ENCODE measurements at regions not wholly inside any gene's neighbourhood (a gene's known extent, or its start where the extent isn't known, plus 50 kb on each side); places are given as distances from the start of the nearest gene placed in this dataset.

DNA sequence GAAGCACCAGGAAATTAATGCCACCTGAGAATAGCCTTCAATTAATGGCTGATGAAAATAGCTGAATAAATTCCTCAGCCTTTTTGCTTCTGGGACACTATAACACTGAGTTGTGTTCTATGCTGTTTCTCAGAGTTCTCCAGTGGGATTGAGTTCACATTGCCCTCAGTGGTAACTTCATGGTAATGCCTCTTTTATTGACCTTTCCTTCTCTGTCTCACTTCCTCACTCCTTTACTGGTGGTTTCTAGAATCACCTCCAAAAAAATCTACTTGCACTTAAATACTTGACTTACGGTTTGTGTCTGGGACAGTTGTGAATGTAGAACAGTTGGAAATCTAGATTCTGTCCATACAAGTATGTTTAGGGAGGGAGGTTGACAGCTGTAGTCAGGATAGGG lies 293.7 kb downstream of the PPP1R2C start:
- no peaks in the 10 kb centered on the region for H3K36me3 ChIP-seq
- no peak overlapping the region for H3K27ac ChIP-seq
- H3K9me3 ChIP-seq (replicated peaks), result no peaks in the 10 kb centered on the region
- no peaks in the 10 kb centered on the region for H3K4me1 ChIP-seq (replicated peaks)
- DNase-seq (ENCODE audit: low read depth in 1 of 2, low spot score in 2 of 2), result no peak
- H3K27me3 ChIP-seq (replicated peaks), result no peaks in the 10 kb centered on the region
- H3K4me3 ChIP-seq, result no peak overlapping the region

GRCh38 chrX:42477396-42477795 lies 300.6 kb downstream of the PPP1R2C start:
- Histone ChIP-seq H3K36me3 (no peaks in the 10 kb centered on the region), H3K27me3 (replicated peaks) (no peaks in the 10 kb centered on the region), H3K4me1 (replicated peaks) (no peaks in the 10 kb centered on the region), H3K4me3 (no peak overlapping the region), H3K27ac (no peak overlapping the region), H3K9me3 (replicated peaks) (no peaks in the 10 kb centered on the region)
- DNase-seq (ENCODE audit: low read depth in 1 of 2, low spot score in 2 of 2), result no peak

DNA sequence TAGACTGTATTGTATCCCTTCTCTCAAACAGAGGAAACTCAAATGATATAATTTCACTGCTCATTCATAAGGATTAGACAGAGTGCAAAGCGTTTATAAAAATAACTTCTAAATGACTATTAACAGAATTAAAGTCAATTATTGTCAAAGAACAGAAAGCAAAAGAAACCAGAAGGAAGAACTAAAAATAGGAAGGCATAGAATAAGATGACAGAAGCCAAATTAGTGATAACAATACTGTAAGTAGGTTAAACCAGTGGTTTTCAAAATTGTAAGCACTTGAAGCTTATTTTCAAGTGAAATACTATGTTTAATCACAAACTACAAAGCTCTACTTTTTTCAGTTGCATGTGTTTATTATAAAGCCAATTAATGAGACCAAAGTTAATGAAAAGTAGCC lies 305.2 kb downstream of the PPP1R2C start:
- H3K36me3 ChIP-seq, result no peaks in the 10 kb centered on the region
- H3K9me3 ChIP-seq (replicated peaks), result no peaks in the 10 kb centered on the region
- no peak overlapping the region for H3K4me3 ChIP-seq
- H3K27ac ChIP-seq, result no peak overlapping the region
- H3K4me1 ChIP-seq (replicated peaks), result no peaks in the 10 kb centered on the region
- DNase-seq (ENCODE audit: low read depth in 1 of 2, low spot score in 2 of 2), result no peak
- H3K27me3 ChIP-seq (replicated peaks), result no peaks in the 10 kb centered on the region

- Histone ChIP-seq H3K36me3 (no peaks in the 10 kb centered on the region), H3K4me3 (no peak overlapping the region), H3K4me1 (replicated peaks) (no peaks in the 10 kb centered on the region), H3K27me3 (replicated peaks) (no peaks in the 10 kb centered on the region), H3K27ac (no peak overlapping the region), H3K9me3 (replicated peaks) (no peaks in the 10 kb centered on the region)
- no peak for DNase-seq (ENCODE audit: low read depth in 1 of 2, low spot score in 2 of 2)
Observed at GRCh38 chrX:42466332-42467046, 311.5 kb downstream of the PPP1R2C start.

DNA sequence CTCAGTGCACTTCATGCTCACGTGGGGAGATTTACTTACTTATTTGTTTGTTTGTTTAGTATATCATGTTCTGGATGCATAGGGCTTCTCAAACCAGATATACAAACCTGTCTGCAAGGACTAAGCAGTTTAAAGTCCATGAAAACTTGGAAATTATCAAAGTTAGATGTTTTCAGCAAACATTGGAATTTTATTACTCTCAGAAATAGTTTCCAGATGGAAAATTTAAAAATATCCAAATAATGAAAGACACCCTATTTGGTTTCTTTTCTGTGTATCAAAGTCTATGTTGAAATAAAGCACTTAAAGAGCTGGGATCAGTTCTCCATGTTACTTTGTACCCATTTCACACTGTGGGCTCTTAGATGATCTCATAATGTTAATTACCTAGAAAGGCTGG lies 312.1 kb downstream of the PPP1R2C start:
- Histone ChIP-seq H3K4me3 (no peak overlapping the region), H3K9me3 (replicated peaks) (no peaks in the 10 kb centered on the region)

DNA sequence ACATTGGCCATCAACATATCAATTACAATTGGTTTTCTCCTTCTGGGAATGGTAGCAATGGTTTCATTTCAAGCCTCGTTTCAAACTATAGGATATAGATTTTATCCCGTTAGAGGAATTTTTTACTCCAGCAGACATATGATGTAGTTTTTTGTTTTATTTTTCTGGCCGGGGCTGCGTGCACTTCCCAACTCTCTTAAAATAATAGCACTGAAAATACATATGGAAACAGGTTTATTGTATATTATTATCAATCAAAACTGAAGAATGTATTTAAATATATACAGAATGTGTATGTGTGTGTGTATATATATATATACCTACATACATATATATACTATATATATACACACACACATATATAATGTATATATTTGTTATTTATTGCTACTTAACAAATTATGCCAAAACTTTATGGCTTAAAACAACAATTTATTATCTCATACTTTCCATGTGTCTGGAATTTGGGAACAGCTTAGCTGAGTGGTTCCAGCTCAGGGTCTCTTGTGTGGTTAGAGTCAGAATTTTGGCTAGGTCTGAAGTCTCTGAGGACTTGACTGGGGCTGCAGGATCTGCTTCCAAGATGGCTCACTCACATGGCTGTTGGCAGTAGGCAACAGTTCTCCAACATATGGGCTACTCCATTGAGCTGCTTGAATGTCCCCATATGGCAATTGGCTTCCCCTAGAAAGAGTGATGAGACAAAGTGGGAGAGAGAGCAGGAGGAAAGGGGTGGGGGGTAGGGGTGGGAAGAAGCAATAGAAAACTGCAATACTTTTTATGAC lies 314.1 kb downstream of the PPP1R2C start:
- no peak overlapping the region for H3K4me3 ChIP-seq
- H3K36me3 ChIP-seq, result no peaks in the 10 kb centered on the region
- no peak for DNase-seq (ENCODE audit: low read depth in 1 of 2, low spot score in 2 of 2)
- H3K4me1 ChIP-seq (replicated peaks), result no peaks in the 10 kb centered on the region
- no peaks in the 10 kb centered on the region for H3K9me3 ChIP-seq (replicated peaks)
- H3K27me3 ChIP-seq (replicated peaks), result no peaks in the 10 kb centered on the region
- no peak overlapping the region for H3K27ac ChIP-seq

More for the DNA sequence above, 312.1 kb downstream of the PPP1R2C start:
- no peaks in the 10 kb centered on the region for H3K27me3 ChIP-seq (replicated peaks)
- no peaks in the 10 kb centered on the region for H3K36me3 ChIP-seq
- no peaks in the 10 kb centered on the region for H3K4me1 ChIP-seq (replicated peaks)
- no peak for DNase-seq (ENCODE audit: low read depth in 1 of 2, low spot score in 2 of 2)
- no peak overlapping the region for H3K27ac ChIP-seq

DNA sequence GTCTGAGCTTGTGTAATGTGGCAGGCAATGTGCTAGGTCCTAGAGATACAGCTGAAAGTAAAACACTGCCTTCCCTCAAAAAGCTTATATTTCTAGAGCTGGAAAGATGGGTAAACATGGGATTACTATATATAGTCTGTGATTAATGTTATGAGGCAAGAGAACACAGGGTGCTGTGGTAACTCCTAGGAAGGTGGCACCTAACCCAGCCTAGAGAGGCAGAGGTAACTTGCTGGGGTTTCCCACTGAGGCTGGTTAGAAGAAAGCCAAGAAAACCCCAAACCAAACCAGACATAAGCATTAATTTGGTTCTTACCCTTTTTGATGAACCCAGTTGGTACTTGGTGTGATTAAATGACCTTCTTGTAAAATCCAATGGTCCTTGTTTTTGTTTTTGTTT lies 315.0 kb downstream of the PPP1R2C start:
- H3K9me3 ChIP-seq (replicated peaks), result no peaks in the 10 kb centered on the region
- no peaks in the 10 kb centered on the region for H3K27me3 ChIP-seq (replicated peaks)
- no peak for DNase-seq (ENCODE audit: low read depth in 1 of 2, low spot score in 2 of 2)
- H3K27ac ChIP-seq, result no peak overlapping the region
- no peaks in the 10 kb centered on the region for H3K4me1 ChIP-seq (replicated peaks)
- H3K4me3 ChIP-seq, result no peak overlapping the region
- H3K36me3 ChIP-seq, result no peaks in the 10 kb centered on the region

DNA sequence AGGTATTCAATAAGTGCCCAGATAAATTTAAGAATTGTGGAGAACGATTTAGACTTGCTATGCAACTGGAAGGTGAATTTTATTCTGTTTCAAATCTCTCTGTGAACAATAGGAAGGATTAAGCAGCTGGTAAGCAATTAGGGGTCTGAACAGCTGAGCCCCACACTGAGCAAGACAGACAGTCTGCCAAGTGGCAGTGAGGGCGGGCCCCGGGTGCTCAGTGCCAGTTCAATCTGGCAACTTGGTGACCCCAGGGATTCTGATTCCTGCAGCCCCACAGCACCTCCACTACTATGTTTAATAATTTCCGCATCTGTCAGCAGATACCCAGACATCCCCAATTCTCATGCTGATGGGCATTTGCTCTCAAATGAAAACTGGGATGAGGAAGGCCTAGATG lies 317.3 kb downstream of the PPP1R2C start:
- H3K36me3 ChIP-seq, result no peaks in the 10 kb centered on the region
- no peak overlapping the region for H3K4me3 ChIP-seq
- no peak overlapping the region for H3K27ac ChIP-seq
- H3K9me3 ChIP-seq (replicated peaks), result no peaks in the 10 kb centered on the region
- no peaks in the 10 kb centered on the region for H3K27me3 ChIP-seq (replicated peaks)
- H3K4me1 ChIP-seq (replicated peaks), result no peaks in the 10 kb centered on the region
- DNase-seq (ENCODE audit: low read depth in 1 of 2, low spot score in 2 of 2), result no peak

DNA sequence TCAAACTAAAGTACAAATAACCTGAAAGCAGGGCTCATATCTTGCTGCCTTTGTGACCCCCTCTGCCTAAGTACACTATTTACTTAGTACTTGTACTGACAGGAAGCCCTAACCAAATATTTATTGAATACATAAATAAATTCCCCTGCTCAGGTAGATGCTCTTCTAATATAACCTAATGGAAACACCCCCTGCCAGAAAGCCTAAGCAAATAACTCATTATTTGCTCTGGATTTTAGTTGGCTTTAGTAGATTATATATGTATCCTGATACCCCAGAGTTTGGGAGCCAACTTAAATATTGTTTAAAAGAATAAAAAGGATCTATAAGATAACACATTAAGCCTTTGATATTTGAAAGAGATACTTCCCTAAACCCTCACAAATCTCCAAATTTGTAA lies 318.2 kb downstream of the PPP1R2C start:
- DNase-seq (ENCODE audit: low read depth in 1 of 2, low spot score in 2 of 2), result no peak
- Histone ChIP-seq H3K4me1 (replicated peaks) (no peaks in the 10 kb centered on the region), H3K27ac (no peak overlapping the region), H3K36me3 (no peaks in the 10 kb centered on the region), H3K4me3 (no peak overlapping the region), H3K27me3 (replicated peaks) (no peaks in the 10 kb centered on the region), H3K9me3 (replicated peaks) (no peaks in the 10 kb centered on the region)

DNA sequence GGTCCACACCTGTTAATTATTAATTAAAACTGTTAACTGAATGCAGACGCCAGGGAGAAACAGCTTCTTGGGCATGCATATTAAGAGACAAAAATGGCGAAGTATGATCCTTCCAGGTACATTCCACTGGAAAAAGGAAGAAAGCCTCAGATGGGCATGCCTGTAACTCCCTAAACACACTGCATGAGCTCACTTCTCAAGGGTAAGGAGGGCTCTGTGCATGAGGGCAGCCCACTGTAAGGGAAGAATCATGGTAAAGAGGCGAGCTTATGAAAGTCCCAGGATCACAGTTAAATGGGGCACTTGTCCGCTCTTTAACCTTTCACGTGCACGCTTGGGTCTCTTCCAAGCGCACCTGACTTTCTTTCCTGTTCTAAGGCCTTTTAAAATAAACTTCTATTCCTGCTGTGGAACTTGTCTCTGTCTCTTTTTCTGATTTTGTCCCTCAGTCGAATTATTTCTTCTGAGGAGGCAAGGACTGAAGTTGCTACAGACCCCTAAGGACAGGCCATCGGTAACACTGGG lies 321.7 kb downstream of the PPP1R2C start:
- Histone ChIP-seq H3K36me3 (no peaks in the 10 kb centered on the region), H3K27me3 (replicated peaks) (no peaks in the 10 kb centered on the region), H3K9me3 (replicated peaks) (no peaks in the 10 kb centered on the region), H3K4me3 (no peak overlapping the region), H3K27ac (no peak overlapping the region), H3K4me1 (replicated peaks) (no peaks in the 10 kb centered on the region)
- no peak for DNase-seq (ENCODE audit: low read depth in 1 of 2, low spot score in 2 of 2)

DNA sequence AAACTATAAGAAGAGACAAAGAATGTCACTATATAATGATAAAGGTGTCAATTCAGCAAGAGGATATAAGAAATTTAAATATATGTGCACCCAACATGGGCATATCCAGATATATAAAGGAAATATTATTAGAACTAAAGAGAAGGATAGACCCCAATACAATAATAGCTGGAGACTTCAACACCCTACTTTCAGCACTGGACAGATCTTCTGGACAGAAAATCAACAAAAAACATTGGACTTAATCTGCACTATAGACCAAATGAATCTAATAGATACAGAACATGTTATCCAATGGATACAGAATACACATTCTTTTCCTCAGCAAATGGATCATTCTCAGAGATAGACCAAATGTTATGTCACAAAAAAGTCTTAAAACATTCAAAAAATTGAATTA lies 327.7 kb downstream of the PPP1R2C start:
- Histone ChIP-seq H3K27me3 (replicated peaks) (no peaks in the 10 kb centered on the region), H3K36me3 (no peaks in the 10 kb centered on the region), H3K4me3 (no peak overlapping the region), H3K9me3 (replicated peaks) (no peaks in the 10 kb centered on the region), H3K27ac (no peak overlapping the region), H3K4me1 (replicated peaks) (no peaks in the 10 kb centered on the region)
- DNase-seq (ENCODE audit: low read depth in 1 of 2, low spot score in 2 of 2), result no peak

- no peaks in the 10 kb centered on the region for H3K36me3 ChIP-seq
- no peaks in the 10 kb centered on the region for H3K9me3 ChIP-seq (replicated peaks)
- no peaks in the 10 kb centered on the region for H3K4me1 ChIP-seq (replicated peaks)
- H3K4me3 ChIP-seq, result no peak overlapping the region
- no peaks in the 10 kb centered on the region for H3K27me3 ChIP-seq (replicated peaks)
- no peak for DNase-seq (ENCODE audit: low read depth in 1 of 2, low spot score in 2 of 2)
- H3K27ac ChIP-seq, result no peak overlapping the region
Observed at GRCh38 chrX:42443267-42443666, 334.7 kb downstream of the PPP1R2C start.

GRCh38 chrX:42442745-42443144 lies 335.2 kb downstream of the PPP1R2C start:
- H3K4me3 ChIP-seq, result no peak overlapping the region
- no peaks in the 10 kb centered on the region for H3K9me3 ChIP-seq (replicated peaks)
- H3K36me3 ChIP-seq, result no peaks in the 10 kb centered on the region
- H3K27me3 ChIP-seq (replicated peaks), result no peaks in the 10 kb centered on the region
- DNase-seq (ENCODE audit: low read depth in 1 of 2, low spot score in 2 of 2), result no peak
- H3K4me1 ChIP-seq (replicated peaks), result no peaks in the 10 kb centered on the region
- no peak overlapping the region for H3K27ac ChIP-seq

GRCh38 chrX:42437211-42437610 lies 340.8 kb downstream of the PPP1R2C start:
- no peak overlapping the region for H3K4me3 ChIP-seq
- H3K9me3 ChIP-seq (replicated peaks), result no peaks in the 10 kb centered on the region
- H3K27ac ChIP-seq, result no peak overlapping the region
- DNase-seq (ENCODE audit: low read depth in 1 of 2, low spot score in 2 of 2), result no peak
- no peaks in the 10 kb centered on the region for H3K4me1 ChIP-seq (replicated peaks)
- H3K36me3 ChIP-seq, result no peaks in the 10 kb centered on the region
- no peaks in the 10 kb centered on the region for H3K27me3 ChIP-seq (replicated peaks)

All from SJSA1 (cell line).